ENCODE measurements at regions not wholly inside any gene's neighbourhood (a gene's known extent, or its start where the extent isn't known, plus 50 kb on each side); places are given as distances from the start of the nearest gene placed in this dataset.

DNA sequence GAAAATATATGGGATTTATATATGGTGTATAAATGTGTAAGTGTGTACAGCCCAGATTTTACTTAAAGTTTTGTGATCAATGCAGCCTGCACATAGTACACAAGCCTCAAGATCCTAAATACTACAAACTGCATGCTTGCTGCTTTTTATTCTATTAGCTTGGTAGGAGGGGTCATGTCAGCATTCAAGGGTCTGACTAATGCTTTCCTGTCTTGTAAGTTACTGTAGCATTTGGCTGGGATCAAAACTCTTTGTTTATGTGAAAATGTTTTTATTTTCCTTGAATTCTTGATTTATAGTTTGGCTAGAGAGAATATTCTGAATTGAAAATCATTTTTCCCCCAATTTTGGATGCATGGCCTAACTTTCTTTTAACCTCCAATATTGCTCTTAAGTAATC is 370.9 kb downstream of the NSUN3 start:
- Histone ChIP-seq H3K27ac (ENCODE audit: extremely low read depth, low read depth, low read length) (no peak overlapping the region), H2AFZ (ENCODE audit: low read depth, low read length) (no peak overlapping the region), H3K79me2 (ENCODE audit: control insufficient read depth, insufficient read depth, low read length) (no peaks in the 10 kb centered on the region), H3K27me3 (ENCODE audit: control insufficient read depth in 2 of 2, insufficient read depth in 2 of 2, low read length in 2 of 2) (no peaks in the 10 kb centered on the region), H3K4me1 (replicated peaks in 1 of 2; ENCODE audit: control insufficient read depth in 2 of 2, insufficient read depth in 2 of 2, low read length in 2 of 2) (no peaks in the 10 kb centered on the region), H3K9me3 (replicated peaks; ENCODE audit: control insufficient read depth, insufficient read depth, low read depth, low read length) (no peaks in the 10 kb centered on the region), H4K20me1 (replicated peaks; ENCODE audit: control insufficient read depth, insufficient read depth, low read length) (no peaks in the 10 kb centered on the region), H3K4me2 (ENCODE audit: insufficient read depth, low read length) (no peak overlapping the region), H3K4me3 (no peak overlapping the region), H3K36me3 (ENCODE audit: control insufficient read depth, insufficient read depth, low read length) (no peaks in the 10 kb centered on the region), H3K9ac (ENCODE audit: insufficient read depth in 1 of 2, low read depth in 2 of 2, low read length in 2 of 2) (no peak overlapping the region), H3K9me1 (ENCODE audit: control insufficient read depth, insufficient read depth, low read length) (no peaks in the 10 kb centered on the region)
- ATAC-seq (no peak), FAIRE-seq (no peak), DNase-seq (ENCODE audit: extremely low read depth in 1 of 4, low spot score in 3 of 4) (no peak)
- CTCF ChIA-PET (ENCODE audit: low intra/inter-chr PET ratio): no interaction called here
- no TSS peak for BruUV-seq (replicated peaks)
- in situ Hi-C loops (cut with MboI) (no loop called here), intact Hi-C loops (cut with micrococcal nuclease) (no loop called here)
- POLR2A ChIA-PET: no interaction called here
- TF ChIP-seq, protein P1, sequence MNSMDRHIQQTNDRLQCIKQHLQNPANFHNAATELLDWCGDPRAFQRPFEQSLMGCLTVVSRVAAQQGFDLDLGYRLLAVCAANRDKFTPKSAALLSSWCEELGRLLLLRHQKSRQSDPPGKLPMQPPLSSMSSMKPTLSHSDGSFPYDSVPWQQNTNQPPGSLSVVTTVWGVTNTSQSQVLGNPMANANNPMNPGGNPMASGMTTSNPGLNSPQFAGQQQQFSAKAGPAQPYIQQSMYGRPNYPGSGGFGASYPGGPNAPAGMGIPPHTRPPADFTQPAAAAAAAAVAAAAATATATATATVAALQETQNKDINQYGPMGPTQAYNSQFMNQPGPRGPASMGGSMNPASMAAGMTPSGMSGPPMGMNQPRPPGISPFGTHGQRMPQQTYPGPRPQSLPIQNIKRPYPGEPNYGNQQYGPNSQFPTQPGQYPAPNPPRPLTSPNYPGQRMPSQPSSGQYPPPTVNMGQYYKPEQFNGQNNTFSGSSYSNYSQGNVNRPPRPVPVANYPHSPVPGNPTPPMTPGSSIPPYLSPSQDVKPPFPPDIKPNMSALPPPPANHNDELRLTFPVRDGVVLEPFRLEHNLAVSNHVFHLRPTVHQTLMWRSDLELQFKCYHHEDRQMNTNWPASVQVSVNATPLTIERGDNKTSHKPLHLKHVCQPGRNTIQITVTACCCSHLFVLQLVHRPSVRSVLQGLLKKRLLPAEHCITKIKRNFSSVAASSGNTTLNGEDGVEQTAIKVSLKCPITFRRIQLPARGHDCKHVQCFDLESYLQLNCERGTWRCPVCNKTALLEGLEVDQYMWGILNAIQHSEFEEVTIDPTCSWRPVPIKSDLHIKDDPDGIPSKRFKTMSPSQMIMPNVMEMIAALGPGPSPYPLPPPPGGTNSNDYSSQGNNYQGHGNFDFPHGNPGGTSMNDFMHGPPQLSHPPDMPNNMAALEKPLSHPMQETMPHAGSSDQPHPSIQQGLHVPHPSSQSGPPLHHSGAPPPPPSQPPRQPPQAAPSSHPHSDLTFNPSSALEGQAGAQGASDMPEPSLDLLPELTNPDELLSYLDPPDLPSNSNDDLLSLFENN (IDR thresholded peaks at IDR 0.05; ENCODE audit: low read depth in 2 of 2, low read length in 2 of 2): no peak
- TF ChIP-seq, protein P2, sequence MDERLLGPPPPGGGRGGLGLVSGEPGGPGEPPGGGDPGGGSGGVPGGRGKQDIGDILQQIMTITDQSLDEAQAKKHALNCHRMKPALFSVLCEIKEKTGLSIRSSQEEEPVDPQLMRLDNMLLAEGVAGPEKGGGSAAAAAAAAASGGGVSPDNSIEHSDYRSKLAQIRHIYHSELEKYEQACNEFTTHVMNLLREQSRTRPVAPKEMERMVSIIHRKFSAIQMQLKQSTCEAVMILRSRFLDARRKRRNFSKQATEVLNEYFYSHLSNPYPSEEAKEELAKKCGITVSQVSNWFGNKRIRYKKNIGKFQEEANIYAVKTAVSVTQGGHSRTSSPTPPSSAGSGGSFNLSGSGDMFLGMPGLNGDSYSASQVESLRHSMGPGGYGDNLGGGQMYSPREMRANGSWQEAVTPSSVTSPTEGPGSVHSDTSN (CRISPR knock-in tag; IDR thresholded peaks at IDR 0.05; ENCODE audit: low read depth): no peak
- TF ChIP-seq, protein P2 (tag; conservative IDR thresholded peaks at IDR 0.05; ENCODE audit: low read depth): no peak
- TF ChIP-seq, protein P3, sequence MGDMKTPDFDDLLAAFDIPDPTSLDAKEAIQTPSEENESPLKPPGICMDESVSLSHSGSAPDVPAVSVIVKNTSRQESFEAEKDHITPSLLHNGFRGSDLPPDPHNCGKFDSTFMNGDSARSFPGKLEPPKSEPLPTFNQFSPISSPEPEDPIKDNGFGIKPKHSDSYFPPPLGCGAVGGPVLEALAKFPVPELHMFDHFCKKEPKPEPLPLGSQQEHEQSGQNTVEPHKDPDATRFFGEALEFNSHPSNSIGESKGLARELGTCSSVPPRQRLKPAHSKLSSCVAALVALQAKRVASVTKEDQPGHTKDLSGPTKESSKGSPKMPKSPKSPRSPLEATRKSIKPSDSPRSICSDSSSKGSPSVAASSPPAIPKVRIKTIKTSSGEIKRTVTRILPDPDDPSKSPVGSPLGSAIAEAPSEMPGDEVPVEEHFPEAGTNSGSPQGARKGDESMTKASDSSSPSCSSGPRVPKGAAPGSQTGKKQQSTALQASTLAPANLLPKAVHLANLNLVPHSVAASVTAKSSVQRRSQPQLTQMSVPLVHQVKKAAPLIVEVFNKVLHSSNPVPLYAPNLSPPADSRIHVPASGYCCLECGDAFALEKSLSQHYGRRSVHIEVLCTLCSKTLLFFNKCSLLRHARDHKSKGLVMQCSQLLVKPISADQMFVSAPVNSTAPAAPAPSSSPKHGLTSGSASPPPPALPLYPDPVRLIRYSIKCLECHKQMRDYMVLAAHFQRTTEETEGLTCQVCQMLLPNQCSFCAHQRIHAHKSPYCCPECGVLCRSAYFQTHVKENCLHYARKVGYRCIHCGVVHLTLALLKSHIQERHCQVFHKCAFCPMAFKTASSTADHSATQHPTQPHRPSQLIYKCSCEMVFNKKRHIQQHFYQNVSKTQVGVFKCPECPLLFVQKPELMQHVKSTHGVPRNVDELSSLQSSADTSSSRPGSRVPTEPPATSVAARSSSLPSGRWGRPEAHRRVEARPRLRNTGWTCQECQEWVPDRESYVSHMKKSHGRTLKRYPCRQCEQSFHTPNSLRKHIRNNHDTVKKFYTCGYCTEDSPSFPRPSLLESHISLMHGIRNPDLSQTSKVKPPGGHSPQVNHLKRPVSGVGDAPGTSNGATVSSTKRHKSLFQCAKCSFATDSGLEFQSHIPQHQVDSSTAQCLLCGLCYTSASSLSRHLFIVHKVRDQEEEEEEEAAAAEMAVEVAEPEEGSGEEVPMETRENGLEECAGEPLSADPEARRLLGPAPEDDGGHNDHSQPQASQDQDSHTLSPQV (IDR thresholded peaks at IDR 0.05): no peak
- no peak for TF ChIP-seq ZNF197 (CRISPR knock-in tag; IDR thresholded peaks at IDR 0.05; ENCODE audit: low read depth)
- TF ChIP-seq, protein P4, sequence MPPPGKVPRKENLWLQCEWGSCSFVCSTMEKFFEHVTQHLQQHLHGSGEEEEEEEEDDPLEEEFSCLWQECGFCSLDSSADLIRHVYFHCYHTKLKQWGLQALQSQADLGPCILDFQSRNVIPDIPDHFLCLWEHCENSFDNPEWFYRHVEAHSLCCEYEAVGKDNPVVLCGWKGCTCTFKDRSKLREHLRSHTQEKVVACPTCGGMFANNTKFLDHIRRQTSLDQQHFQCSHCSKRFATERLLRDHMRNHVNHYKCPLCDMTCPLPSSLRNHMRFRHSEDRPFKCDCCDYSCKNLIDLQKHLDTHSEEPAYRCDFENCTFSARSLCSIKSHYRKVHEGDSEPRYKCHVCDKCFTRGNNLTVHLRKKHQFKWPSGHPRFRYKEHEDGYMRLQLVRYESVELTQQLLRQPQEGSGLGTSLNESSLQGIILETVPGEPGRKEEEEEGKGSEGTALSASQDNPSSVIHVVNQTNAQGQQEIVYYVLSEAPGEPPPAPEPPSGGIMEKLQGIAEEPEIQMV (tag; conservative IDR thresholded peaks at IDR 0.05; ENCODE audit: low read depth): no peak
- TF ChIP-seq ZBTB1 (CRISPR knock-in tag; IDR thresholded peaks at IDR 0.05; ENCODE audit: borderline replicate concordance, low read depth): no peak
- TF ChIP-seq PPARD (CRISPR knock-in tag; IDR thresholded peaks at IDR 0.05): no peak

All from K562 (cell line).